GM18505 (cell line): ENCODE measurements at regions not wholly inside any gene's neighbourhood (a gene's known extent, or its start where the extent isn't known, plus 50 kb on each side); places are given as distances from the start of the nearest gene placed in this dataset.

Experiments used
- ATAC-seq: cut with Tn5 transposase; IDR thresholded peaks from one replicate; pipeline ENCODE4 v1.9.1; 2021; ENCODE audit not compliant: unreplicated experiment
- POLR2A ChIP-seq: IDR thresholded peaks from 4 replicates; pipeline ENCODE4 v1.6.1; 2011; ENCODE audit warnings: borderline replicate concordance; ENCODE audit not compliant: insufficient read depth, insufficient read length; ENCODE audit errors: extremely low read depth

DNA sequence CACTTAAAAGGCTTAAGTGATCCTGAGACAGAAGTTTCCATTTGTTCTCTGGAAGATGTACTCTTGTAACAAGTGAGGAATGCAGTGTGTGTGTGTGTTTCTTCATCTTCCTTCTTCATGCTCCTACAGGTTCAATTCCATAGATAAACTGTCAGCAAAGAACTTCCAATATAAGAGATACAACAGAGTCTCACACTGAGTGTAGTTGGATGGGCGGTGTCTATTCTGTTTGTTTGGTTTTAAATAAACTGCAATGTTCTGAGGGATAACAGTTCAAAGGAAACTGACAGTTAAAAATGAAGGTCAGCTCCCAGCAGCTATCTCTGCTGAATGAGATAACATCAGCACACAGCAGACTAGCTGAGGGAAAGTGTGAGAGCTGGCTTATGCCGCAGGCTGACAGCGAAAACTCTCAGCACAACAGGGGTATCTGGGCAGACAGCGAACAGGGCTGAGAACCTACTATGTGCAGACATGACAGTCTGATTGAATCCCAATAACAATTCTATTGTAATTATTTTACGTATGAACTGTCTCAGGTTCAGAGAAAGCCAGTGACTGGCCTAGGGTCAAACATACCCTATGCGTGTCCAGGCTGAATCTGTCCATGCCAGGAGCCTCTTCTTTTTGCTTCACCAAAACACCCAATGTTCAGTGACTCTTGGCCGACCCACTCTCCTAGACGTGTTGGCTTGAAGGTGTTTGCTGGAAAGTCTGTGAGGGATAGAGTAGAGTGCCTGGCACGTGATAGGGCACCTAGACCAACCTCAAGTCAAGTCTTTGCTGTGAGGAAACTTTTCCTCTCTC, 201.9 kb upstream of the TRIB2 start:
- ATAC-seq: no peak
- TF ChIP-seq POLR2A: no peak

DNA sequence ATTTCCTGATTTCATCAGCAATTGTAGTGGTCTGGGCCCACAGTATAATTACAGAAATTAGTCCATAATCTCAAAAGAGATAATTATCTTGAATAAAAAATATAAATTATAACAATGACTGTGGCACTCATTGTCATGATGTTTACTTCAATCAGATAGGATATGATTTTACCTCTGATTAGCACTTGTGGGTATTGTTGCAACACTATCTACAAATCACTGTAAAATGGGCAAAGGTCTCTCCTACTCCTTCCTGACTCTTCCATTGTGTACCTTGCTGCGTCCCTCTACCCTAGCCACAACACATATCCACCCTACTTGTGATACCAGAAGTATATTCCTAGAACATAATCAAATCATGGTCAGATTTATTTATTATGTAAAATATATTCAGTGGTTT, 200.9 kb upstream of the TRIB2 start:
- no peak for ATAC-seq

DNA sequence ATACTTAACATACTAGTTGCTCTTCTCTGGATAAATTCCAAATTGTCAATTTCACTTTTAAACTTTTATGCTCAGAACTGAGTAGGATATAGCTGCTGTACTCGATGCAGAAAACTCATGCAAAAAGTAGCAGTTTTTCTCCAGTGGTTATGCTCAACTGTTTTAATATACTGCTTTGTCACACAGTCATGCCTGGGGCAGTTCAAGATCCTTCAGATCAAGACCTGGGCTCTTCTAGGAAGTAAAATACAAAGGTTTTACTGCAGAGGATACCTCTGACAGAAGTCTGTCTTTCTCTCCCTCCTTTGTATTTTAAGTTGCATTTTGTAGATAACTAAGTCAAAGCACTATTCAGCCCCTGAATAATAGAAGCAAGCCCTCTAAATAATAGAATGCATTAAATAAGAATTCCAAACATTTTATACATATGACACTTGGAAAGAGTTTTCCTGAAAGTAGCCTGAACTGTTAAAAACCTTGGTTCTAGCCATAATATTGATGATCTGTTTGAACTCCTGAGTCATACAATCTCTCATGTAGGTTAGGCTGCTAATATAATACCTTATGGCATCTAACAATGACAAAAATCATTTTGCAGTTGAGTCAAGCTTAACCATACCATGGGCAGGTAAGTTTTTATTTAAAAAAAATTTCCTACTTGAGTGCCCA, 183.3 kb upstream of the TRIB2 start:
- TF ChIP-seq POLR2A: no peak

More for the DNA sequence above, 200.9 kb upstream of the TRIB2 start:
- TF ChIP-seq POLR2A: no peak

DNA sequence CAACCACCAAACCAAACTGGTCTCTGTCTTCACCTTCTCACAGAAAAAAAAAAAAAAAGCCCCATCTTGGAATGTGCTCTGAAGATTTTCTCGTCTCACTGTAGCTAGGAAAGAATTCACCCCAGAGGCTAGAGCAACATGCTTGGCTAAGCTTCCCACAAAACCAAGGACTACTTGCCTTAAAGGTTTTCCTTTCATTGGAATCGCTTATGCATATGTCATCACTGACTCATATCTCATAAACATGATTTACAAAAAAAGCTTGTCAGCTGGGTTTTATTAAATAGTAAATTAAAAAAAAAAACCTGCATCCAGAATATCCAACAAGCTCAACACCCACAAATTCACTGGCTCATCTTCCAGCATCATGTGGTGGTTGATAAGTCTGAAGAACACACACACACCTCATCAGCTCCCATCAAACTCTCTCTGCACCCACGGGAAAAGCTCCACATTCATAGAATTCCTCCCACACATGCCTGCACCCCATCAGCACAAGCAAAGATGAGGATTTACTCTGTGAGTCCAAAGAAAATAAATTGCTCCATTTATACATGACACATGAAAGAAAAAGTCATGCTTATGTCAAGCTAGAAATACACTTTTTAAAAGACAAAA, 182.0 kb upstream of the TRIB2 start:
- TF ChIP-seq POLR2A: no peak
- no peak for ATAC-seq

More for the DNA sequence above, 183.3 kb upstream of the TRIB2 start:
- no peak for ATAC-seq

DNA sequence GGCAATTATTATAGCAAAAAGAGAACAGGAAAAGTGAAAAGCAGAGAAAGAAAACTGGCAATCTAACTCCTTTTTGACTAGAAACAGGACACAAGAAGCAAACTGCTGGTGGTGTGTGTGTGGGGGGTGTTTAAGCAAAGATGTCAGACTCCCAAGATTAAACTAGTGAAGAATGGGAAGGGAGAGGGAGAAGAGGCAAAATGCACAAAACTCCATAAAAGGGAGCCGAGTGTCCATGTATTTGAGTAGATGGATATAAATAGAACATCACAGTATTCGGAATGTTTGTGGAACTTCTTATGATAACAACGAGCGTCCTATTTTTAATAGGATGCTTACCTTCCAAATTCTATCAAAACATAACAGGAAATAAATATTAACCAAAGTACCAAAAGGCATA, 179.8 kb upstream of the TRIB2 start:
- no peak for ATAC-seq
- no peak for TF ChIP-seq POLR2A

DNA sequence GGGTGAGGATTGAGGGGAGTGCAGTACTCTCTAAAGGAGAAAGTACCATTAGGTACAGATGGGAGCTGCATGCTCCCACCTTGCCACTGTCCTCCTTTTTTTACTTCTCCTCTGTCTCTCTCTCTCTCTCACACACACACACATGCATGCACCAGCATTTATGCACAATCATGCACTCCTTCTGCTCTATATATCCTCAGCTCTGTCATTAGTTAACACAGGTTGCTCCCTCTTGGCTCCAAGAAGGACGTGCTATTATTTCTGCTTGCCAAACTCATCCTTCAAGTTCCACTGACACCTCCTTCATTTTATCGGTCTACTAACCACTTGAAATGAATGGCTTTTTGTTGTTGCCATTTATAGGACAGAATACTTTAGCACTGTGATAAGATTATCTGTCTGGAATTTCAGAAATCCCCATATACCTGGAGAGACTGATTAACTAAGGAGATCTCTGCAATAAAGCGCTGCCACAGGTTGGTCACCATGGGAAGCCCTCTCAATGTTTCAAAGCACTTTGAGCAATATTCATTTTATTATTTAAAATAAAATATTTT, 178.5 kb upstream of the TRIB2 start:
- ATAC-seq: no peak
- TF ChIP-seq POLR2A: no peak

DNA sequence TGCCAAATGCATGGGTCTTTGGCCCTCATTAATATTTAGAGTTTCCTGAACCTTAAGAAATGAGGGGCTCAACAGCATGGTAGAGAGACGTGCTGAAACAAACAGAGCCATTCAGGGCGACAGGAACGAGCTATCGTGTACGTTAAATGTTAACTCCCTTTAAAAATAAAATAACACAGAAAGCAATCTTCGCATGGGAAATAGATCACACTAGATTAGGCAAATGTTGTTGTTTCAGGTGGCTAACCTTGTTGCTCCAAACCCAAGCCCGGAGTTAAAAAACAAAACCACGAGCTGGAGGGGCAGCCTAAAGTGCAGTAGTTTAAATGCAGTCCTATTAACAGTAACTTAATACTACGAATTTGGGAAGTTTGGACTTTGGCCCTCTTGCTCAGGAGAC, 177.4 kb upstream of the TRIB2 start:
- TF ChIP-seq POLR2A: no peak
- ATAC-seq: no peak

DNA sequence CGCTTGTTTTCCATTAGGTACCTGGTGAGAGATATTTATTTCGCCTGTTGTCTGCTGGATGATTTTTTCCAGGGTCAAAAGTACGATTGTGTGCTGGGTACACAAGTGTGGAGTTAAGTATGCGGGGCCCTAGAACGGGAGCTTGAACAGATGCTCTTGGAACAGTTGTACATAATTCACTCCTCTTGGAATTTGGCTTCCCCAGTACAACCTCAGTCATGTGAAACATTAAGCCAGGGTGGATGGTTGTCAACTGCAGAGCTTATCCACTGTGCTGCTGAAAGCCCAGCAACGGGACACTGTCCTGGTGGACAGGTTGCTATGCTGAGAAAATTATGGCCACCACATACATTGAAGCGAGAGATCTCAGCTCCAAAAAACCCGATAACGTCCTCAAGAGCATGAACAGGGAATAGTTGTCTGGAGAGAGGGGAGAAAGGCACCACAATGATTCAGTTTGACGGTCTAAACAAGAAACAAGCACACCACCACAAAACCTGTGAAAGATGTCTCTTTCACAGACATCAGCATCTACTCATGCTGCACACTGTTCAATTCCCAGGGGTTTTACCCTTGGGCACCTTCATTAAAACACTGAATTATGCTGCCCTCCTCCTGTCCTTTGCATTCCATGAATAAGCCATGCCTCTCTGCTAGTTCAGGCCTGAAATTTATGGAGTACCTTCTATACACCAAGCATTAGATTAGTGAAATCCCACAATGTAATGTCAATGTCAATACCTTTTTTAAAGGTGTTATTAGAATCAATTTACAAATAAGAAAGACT, 176.8 kb upstream of the TRIB2 start:
- no peak for ATAC-seq
- no peak for TF ChIP-seq POLR2A

DNA sequence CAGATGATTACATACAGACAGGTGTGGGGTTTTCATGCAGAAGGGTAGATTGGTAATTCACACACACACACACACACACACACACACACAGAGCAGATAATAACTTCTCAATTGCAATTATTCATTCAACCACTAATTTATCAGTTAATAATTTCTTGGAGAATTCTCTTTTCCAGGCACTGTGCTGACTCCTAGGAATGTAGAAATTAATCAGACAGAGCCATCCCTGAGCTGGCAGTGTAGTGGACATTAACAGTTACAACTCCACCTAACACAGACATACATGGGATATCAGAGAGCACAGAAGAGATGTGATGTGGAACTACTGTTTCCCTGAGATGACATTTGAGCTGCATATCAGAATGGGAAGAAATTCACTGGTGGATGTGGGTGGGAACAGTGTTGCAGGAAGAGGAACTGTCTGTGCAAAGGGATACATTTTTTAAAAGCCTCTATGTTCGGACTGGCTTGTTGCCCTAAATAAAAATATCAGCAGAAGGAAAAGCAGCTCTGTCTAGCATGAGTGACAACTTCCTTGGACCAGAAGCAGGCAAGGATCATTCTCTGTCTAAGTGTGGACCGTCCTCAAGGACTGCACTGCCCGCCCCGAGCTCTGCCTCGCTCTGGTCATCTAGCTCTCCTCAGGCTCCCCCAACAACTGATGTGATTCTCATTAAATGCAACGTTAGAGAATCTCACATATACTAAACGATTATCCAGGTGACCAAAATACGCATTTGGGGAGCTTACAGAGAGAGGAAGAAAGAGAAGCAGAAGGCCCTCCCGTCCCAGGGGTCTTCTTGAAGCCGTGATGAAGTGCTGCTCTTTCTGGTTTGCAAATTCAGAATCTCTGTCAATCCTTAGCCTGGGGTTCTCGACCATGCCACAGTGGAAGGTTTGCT, 173.4 kb upstream of the TRIB2 start:
- no peak for ATAC-seq
- TF ChIP-seq POLR2A: no peak

DNA sequence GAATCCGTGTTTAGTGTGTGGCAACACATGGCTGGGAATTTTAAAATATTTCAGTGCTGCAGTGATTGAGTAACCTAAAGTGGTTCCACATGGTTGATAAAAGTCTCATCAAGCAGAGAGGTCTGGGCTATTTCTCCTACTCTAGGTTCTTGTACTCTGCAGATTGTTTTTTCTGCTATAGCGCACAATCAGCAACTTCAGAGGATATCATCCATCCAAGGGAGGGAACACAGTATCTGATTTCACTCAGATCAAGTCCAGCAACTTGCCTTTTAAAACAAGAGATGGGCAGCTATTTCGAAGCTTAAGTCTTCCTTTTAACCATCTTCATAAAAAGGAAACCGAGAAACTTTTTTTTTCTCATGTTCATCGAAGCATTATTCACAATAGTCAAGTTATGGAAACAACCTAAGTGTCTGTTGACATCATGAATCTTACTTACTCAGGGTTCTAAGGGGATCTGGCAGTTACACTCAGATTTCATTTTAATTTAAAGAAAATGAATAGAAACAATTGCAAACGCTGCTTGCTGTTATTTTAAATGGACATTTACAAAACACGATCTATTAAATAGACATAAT, 172.7 kb upstream of the TRIB2 start:
- TF ChIP-seq POLR2A: no peak
- ATAC-seq: peak; percentile 89

DNA sequence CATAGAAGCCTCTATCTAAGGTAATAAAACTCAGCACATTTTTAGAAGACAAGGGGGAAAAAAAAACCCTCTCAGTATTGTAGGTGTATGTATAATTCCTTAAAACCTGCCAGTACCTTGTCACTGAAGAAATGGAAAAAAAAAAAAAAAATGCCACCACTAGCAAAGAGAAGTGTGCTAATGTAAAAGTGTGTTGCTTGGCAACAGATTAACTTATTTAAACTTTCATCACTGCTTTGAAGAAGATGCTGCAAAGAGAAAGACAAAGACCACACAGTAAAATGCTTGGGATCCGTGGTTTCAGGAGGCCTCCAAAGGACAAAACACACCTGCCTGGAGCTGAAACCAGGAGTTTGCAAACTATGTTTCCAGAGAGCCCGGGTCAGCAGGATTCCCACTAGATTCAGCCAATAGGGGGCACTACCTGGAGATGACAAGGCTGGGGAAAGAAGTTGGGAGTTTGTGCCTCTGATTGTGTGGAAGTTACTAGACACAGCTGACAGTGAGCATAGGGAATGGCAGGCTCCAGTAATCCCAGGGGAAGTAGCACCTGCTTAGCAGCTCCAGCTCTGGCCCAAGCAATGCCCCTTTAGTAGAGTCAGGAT, 169.1 kb upstream of the TRIB2 start:
- no peak for ATAC-seq
- TF ChIP-seq POLR2A: no peak
